ENCODE measurements at regions not wholly inside any gene's neighbourhood (a gene's known extent, or its start where the extent isn't known, plus 50 kb on each side); places are given as distances from the start of the nearest gene placed in this dataset.
A peak's percentile ranks its signal among the peaks of the same experiment; 100 is the strongest.

DNA sequence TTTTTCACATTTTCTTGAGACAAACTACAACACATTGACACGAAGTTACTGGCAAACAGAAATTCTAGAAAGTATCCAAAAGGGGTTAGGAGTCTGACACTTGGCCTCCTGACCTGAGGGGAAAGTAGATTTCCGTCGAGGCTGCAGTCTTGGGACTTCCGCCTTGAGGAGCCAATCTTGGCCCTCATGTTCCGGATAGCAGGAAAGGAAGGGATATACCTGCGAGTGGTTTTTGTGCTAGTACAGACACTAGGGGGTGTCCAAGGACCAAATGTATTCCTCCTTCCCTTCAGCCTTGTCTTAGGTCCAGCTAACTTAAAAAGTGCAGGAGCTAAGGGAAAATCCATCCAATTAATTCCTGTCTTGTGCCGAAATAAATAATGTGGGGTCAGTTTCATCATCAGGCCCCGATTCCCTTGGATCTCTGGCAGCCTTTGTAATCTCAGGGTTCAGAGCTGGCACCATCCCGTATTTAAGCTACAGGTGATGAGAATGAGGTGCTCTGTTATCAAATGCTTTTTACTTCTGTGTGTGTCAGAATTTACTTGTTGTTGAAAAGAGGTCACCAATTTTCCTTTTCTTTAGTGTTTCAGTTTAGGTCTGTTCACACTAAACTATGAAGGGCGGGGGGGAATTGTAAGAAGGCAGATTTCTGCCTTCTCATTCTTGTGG lies 330.2 kb upstream of the FANCL start:
- peak; percentile 81 for DNase-seq (ENCODE audit: low read depth)
- TF ChIP-seq, protein P1, sequence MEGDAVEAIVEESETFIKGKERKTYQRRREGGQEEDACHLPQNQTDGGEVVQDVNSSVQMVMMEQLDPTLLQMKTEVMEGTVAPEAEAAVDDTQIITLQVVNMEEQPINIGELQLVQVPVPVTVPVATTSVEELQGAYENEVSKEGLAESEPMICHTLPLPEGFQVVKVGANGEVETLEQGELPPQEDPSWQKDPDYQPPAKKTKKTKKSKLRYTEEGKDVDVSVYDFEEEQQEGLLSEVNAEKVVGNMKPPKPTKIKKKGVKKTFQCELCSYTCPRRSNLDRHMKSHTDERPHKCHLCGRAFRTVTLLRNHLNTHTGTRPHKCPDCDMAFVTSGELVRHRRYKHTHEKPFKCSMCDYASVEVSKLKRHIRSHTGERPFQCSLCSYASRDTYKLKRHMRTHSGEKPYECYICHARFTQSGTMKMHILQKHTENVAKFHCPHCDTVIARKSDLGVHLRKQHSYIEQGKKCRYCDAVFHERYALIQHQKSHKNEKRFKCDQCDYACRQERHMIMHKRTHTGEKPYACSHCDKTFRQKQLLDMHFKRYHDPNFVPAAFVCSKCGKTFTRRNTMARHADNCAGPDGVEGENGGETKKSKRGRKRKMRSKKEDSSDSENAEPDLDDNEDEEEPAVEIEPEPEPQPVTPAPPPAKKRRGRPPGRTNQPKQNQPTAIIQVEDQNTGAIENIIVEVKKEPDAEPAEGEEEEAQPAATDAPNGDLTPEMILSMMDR (conservative IDR thresholded peaks at IDR 0.05; ENCODE audit: control insufficient read depth, insufficient read depth, low read depth, low read length): peak; percentile 89

DNA sequence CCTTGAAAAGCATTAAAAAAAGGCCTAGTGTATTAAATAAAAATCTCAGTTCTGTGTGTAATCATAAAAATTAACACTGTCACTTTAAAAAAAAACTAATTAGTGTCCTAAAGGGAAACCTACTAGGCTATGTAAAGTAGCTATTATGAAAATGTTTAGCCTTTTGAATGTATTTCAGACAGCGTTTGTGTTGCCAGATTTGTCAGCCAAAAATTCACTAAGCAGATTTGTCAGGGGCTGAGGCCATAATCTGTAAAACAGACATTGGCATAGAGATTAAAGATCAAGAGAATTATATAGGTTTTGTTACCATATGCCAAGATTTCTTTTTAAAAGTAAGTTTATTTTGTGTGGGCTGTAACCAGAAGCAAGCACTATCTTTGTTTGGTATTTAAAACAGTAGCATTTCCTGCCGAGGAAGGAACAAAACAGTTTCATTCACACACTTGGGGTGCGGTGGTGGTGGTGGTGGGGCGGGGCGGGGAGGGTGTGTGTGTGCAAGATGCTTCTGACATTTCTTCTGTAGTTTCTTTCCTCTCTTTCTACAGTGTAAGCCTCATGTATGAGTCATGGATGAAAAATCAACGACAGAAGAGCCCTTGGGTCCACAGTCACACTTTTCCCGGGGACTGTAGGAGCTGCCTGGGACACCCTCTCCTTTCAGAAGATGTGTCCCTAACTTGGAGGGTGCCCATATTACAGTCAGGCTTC lies 328.5 kb upstream of the FANCL start:
- H3K4me3 ChIP-seq (ENCODE audit: control insufficient read depth, low read depth, low read length): no peak overlapping the region
- no peak for DNase-seq (ENCODE audit: low read depth)
- TF ChIP-seq, protein P1 (conservative IDR thresholded peaks at IDR 0.05; ENCODE audit: control insufficient read depth, insufficient read depth, low read depth, low read length): no peak

More for the DNA sequence above, 330.2 kb upstream of the FANCL start:
- no peak overlapping the region for H3K4me3 ChIP-seq (ENCODE audit: control insufficient read depth, low read depth, low read length)

DNA sequence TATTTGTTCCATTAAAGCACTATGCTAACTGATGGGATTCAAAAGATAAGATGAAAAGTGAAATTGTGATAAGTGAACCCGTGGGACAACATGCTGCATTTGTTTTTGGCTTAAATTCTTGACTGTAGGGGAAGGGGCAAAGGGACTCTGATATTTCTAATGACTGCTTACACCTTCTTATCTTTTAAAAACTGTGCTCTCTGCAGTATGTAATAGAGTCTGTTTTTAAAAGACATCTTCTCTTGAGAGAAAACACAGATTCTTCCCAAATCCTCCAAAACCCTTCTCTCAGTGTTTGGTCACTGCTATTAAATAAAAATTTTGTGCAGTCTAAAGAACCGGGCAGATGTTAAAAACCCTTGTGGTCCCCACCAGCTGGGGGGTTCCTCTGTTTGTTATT lies 327.8 kb upstream of the FANCL start:
- H3K4me3 ChIP-seq (ENCODE audit: control insufficient read depth, low read depth, low read length): no peak overlapping the region
- no peak for DNase-seq (ENCODE audit: low read depth)
- TF ChIP-seq, protein P1 (conservative IDR thresholded peaks at IDR 0.05; ENCODE audit: control insufficient read depth, insufficient read depth, low read depth, low read length): no peak

DNA sequence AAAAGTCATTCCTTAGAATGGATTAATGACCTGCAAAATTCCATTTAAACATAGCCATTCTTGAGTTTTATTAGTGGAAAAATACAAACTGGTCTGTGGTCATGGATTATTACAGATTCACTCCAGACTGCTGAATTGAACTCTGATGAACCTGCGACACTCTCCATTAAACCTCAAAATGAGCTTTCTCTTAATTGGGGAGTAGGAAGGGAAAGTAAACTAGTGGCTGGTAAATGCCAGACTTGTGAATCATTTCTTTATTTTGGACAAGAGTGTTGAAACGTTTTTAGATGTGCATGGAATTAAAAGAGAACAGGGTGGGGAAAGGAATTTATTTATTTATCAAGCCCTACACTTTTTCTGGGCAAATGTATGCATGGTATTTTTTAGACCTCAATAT lies 321.2 kb upstream of the FANCL start:
- TF ChIP-seq, protein P1 (conservative IDR thresholded peaks at IDR 0.05; ENCODE audit: control insufficient read depth, insufficient read depth, low read depth, low read length): no peak
- H3K4me3 ChIP-seq (ENCODE audit: control insufficient read depth, low read depth, low read length): no peak overlapping the region
- no peak for DNase-seq (ENCODE audit: low read depth)

DNA sequence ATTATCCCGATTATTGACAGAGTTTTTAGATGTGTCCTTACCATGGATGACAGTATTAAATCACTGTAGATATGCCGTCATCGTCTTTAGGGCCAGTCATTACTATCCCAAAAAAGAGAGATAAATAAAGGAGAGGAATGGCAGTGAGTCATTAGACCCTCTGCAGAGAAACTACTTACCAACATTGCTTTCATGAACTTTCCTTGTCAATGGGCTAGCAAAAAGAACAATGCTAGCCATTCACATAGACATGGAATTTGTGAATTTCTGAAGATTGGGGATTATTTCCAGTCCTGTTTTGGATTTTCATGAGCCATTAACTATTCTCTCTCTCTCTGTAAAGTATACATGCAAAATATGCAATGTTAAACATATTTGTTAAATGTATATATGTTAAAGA lies 319.4 kb upstream of the FANCL start:
- H3K4me3 ChIP-seq (ENCODE audit: control insufficient read depth, low read depth, low read length): no peak overlapping the region
- TF ChIP-seq, protein P1 (conservative IDR thresholded peaks at IDR 0.05; ENCODE audit: control insufficient read depth, insufficient read depth, low read depth, low read length): no peak
- no peak for DNase-seq (ENCODE audit: low read depth)

DNA sequence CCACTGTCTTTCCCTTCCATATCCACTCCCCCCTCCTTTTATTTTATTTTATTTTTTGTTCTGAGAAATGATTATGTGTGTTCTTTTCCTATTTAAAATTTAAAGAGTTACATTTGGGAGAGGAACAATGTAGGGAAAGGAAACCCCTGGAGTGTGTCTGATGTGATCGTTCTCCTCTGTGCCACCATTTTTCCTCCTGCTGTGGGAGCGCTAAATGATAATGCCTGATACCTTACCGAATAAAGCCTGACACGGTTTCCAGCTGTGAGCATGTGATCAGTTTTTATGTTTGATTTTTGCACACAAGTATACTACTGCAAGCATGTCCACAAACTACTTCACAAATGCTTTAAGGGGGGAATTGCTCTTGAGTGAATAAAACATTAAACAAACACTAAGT lies 317.8 kb upstream of the FANCL start:
- DNase-seq (ENCODE audit: low read depth): no peak
- no peak overlapping the region for H3K4me3 ChIP-seq (ENCODE audit: control insufficient read depth, low read depth, low read length)
- TF ChIP-seq, protein P1 (conservative IDR thresholded peaks at IDR 0.05; ENCODE audit: control insufficient read depth, insufficient read depth, low read depth, low read length): no peak
